DMS153 treated with DMSO at 0.1 percent for 48 hours (cell line): ENCODE measurements at regions not wholly inside any gene's neighbourhood (a gene's known extent, or its start where the extent isn't known, plus 50 kb on each side); places are given as distances from the start of the nearest gene placed in this dataset.

ENCODE experiments used
- DNase-seq: peaks from one replicate; lab custom pipeline; 2025; ENCODE audit not compliant: unreplicated experiment; lab: John Stamatoyannopoulos, UW

DNA sequence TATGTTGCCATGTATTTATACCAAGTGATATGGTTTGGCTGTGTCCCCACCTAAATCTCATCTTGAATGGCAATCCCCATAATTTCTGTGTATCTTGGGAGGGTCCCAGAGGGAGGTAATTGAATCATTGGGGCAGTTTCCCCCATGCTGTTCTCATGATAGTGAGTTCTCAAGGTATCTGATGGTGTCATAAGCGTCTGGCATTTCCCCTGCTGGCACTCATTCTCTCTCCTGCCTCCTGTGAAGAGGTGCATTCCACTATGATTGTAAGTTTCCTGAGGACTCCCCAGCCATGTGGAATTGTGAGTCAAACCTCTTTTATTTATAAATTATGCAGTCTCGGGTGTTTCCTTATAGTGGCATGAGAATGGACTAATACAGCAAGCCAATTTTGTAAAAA is 140.8 kb upstream of the ADAMTSL1 start:
- DNase-seq: no peak

DNA sequence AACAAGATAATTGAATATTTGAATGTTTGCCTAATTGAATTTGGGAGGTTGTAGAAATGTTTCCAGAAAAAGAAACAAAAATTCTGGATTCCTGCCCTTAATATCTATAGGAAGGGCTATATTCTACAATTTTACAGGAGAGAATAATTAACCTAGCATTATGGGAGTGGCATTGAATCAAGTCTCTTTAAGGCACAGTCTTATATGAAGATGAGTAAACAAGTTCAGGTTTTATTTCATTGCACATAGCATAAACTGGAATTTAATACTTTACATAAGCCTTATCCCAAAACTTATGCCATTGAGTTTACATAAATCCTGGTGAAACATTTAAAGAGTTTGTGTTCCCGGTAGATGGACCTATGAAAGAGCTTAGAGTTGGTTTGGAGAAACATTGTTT is 138.1 kb upstream of the ADAMTSL1 start:
- no peak for DNase-seq

- no peak for DNase-seq
These were observed 135.9 kb upstream of the ADAMTSL1 start for GRCh38 chr9:18338042-18338441.

- DNase-seq: no peak
These were observed 130.2 kb upstream of the ADAMTSL1 start for GRCh38 chr9:18343784-18344183.

GRCh38 chr9:18346745-18347144 is 127.2 kb upstream of the ADAMTSL1 start:
- DNase-seq: no peak

DNA sequence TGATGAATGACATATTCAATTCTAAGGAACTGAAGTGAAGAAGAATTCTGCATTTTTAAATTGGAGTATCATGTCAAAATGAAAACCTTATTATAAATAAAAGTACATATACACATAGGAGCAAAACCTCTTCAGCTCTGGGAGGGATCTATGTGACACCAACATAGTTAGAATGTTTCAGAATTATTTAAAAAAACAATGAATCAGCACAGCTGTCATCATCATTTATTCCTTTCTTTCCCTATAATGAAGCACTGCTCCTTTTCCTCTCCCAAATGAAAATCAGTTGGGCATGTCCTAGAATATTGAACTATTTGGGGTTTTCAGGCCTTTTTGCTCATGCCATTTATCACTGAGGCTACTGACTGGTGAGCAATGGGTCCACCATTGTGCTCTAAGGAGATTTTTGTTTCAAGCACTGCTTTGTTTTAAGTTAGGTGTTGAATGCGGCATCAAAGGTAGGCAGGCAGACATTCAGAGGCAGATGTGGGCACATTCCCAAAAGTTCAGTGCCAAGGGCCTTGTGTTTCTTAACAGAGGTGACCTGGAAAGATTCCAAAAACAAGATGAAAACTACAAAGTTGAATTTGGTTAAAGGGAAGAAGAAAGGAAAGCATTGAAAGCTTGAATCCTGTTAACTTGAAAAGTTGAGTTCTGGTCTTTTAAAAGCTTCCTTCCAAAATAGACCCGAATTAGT is 126.4 kb upstream of the ADAMTSL1 start:
- DNase-seq: no peak

DNA sequence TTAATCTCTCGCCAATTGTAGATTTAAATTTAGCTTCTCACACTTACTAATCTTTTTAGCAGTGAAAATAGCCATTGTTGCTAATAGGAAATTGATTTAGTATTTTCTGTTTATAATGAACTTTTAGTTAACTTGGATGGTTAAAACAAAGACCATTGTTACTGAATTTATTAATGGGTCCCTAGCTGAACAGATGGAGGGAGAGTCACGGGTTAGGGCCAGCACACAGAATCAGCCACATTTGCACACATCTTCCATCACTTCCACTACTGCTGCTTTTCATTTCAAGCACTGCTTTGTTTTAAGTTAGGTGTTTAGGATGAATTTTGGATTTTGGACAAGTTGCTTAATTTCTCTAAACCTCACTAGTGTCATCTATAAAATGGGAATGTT is 125.9 kb upstream of the ADAMTSL1 start:
- no peak for DNase-seq

DNA sequence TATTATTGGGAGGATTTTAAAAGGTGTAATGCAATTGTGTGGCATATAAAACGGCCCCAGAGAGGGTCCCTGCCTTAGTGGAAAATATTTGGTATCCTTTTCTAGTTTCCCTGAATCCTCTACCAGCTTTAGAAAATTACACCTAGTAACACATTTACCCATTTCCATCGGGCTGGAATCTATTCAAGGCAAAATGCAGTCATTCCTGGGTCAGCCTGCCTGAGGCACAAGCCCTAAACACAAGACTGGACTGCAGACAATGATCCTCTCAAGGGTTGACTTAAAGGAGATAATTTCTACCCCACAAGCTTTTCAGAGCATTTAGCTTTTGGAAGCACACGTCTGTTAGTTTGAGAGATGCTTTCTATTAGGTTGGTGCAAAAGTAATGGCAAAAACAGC is 124.4 kb upstream of the ADAMTSL1 start:
- no peak for DNase-seq

DNA sequence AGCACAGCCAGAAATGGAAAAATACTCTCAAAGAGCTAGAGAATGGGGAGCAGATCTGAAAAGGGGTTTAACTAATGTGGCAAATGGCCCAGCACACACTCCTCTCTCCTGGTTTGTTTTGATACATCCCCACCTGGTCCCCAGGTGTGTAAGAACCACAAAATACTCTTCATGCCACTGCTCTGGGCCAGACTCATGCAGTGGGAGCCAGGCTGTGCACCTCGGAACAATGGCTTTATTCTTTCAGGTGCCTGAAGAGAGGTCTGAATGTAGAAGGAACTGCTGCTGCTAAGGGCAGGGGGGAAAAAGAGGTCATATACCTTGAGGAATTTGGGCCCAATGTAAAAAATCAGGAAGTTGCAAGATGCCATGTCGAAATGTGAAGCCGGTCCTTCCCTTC is 123.9 kb upstream of the ADAMTSL1 start:
- no peak for DNase-seq

DNA sequence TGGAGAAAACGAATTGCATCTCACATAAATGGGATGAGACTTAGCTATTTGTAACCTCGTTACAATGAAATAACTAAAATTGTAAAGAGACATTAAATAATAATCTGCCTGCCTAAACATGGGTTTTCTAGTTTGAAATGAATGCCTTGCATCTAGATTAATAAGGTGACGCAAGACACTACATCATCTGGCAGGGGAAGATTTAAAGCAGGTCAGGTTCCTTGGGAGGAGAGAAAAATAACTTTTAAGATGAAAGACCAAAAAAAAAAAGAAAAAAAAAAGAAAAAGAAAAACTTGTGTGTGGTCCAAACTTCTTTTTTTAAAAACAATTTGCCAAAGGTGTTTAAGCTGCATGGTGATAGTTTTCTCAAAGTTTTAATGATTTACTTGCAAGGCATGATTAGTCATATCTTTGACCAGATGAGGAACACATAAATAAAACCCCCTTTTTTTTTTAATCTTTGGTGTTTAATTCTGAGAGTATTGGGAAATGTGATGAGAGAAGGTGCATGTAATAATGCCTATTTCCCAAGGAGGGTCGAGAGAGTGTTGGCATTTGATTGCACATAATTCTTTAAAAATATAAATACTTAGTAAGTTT is 122.9 kb upstream of the ADAMTSL1 start:
- DNase-seq: no peak

- DNase-seq: no peak
These were observed 121.2 kb upstream of the ADAMTSL1 start for GRCh38 chr9:18352711-18353110.

DNA sequence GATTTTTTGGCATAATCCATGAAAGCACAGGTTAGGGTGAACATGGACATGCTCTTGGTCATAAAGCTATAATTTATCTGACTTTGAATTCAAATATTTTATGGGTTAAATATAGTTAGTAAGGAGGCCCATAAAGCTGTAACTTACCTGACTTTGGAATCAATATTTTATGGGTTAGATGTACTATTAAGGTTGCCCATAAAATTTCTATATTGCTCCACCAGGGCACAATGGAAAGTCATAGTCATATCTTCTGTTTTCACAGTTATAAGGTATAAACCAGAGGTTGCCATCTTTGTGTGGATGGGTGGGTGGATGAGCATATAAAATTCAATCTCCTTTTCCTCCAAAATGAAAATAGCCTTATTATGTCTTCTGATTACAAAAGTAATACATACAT is 120.5 kb upstream of the ADAMTSL1 start:
- no peak for DNase-seq

GRCh38 chr9:18357321-18357720 is 116.6 kb upstream of the ADAMTSL1 start:
- no peak for DNase-seq

GRCh38 chr9:18358325-18358724 is 115.6 kb upstream of the ADAMTSL1 start:
- DNase-seq: no peak

GRCh38 chr9:18359335-18359734 is 114.6 kb upstream of the ADAMTSL1 start:
- DNase-seq: no peak

GRCh38 chr9:18360005-18360404 is 113.9 kb upstream of the ADAMTSL1 start:
- no peak for DNase-seq

DNA sequence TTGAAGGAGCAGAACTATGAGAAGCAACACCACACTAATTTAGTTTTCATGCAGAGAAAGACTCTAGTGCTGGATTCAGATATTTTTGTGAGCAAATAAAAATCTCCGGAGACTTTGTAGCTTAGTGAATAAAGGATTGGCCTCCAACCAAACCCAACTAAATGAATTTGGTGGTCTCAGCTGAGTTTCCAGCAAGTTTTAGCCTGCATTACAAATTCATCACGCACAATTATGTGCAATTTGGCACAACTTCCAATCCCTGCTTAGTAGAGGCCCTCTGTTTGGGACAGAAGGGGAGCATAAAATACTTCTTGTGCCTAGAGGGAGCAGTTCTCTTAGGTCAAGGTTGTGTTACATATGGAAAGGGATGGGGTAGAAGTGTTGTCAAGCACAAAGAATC is 112.3 kb upstream of the ADAMTSL1 start:
- no peak for DNase-seq

DNA sequence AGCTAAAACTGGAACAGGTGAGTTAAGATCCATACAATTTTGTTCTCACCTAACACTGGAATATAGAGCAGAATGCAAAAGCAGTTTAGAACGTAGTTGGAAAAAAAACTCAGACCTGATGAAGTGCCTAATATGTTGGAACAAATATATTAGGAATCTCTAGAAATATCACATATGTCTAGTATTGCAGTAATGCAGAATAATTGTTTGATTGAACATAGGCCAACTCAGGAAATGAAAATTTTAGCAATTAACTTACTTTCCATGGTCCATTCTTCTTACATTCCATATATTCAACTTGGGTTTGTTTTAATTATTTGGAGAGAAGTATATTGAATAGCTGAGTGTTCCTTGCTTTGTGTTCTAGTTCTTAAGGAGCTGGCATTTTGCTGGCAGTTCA is 111.8 kb upstream of the ADAMTSL1 start:
- no peak for DNase-seq

GRCh38 chr9:18362901-18363685 is 110.9 kb upstream of the ADAMTSL1 start:
- DNase-seq: no peak

DNA sequence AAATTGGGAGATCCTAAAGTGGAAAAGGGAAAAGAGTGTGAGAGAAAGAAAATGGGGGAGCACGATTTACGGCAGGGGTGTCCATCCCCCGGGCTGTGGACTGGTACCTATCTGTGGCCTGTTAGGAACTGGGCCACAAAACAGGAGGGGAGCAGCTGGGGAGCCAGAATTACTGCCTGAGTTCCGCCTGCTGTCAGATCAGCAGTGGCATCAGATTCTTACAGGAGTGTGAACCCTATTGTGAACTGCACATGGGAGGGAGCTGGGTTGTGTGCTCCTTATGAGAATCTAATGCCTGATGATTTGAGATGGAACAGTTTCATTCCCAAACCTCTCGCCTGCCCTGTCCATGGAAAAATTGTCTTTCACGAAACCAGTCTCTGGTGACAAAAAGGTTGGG is 108.3 kb upstream of the ADAMTSL1 start:
- DNase-seq: no peak

- no peak for DNase-seq
These were observed 107.8 kb upstream of the ADAMTSL1 start for GRCh38 chr9:18366184-18366583.

- no peak for DNase-seq
These were observed 105.7 kb upstream of the ADAMTSL1 start for GRCh38 chr9:18368206-18368605.
